ENCODE measurements at regions not wholly inside any gene's neighbourhood (a gene's known extent, or its start where the extent isn't known, plus 50 kb on each side); places are given as distances from the start of the nearest gene placed in this dataset.

GRCh38 chr2:195543902-195544894 is 112.8 kb upstream of the SLC39A10 start:
- TF ChIP-seq, protein P1, sequence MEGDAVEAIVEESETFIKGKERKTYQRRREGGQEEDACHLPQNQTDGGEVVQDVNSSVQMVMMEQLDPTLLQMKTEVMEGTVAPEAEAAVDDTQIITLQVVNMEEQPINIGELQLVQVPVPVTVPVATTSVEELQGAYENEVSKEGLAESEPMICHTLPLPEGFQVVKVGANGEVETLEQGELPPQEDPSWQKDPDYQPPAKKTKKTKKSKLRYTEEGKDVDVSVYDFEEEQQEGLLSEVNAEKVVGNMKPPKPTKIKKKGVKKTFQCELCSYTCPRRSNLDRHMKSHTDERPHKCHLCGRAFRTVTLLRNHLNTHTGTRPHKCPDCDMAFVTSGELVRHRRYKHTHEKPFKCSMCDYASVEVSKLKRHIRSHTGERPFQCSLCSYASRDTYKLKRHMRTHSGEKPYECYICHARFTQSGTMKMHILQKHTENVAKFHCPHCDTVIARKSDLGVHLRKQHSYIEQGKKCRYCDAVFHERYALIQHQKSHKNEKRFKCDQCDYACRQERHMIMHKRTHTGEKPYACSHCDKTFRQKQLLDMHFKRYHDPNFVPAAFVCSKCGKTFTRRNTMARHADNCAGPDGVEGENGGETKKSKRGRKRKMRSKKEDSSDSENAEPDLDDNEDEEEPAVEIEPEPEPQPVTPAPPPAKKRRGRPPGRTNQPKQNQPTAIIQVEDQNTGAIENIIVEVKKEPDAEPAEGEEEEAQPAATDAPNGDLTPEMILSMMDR (conservative IDR thresholded peaks at IDR 0.05; ENCODE audit: low read depth, low read length) = no peak
- TF ChIP-seq EZH2 (IDR thresholded peaks at IDR 0.05; ENCODE audit: low read length, unreplicated experiment) = no peak
- no peak for TF ChIP-seq EZH2phosphoT487 (IDR thresholded peaks at IDR 0.05; ENCODE audit: borderline replicate concordance, low read length)
